Naive B cell (primary cell): ENCODE measurements at regions not wholly inside any gene's neighbourhood (a gene's known extent, or its start where the extent isn't known, plus 50 kb on each side); places are given as distances from the start of the nearest gene placed in this dataset.
"Not testable (repeated sequence)": the region's sequence is repeated elsewhere in the genome, so short reads cannot be mapped to it uniquely, and the experiment has no call there.

Experiments used
- ATAC-seq, 2 donors: fragments of 150-1000 bp; cut with Tn5 transposase; 2 replicates each; pipeline ENCODE4 v1.10.0; 2021; ENCODE audit warnings: low read depth in 2 of 2, mild to moderate bottlenecking in 2 of 2, moderate library complexity in 2 of 2
- DNase-seq: peaks from one replicate; pipeline ENCODE4 v3.0.0; 2022
- H3K27ac Mint-ChIP-seq, 6 donors: one replicate each; pipeline ENCODE4 v1.8.0; 2020 to 2022; ENCODE audit warnings: mild to moderate bottlenecking in 6 of 6, mixed read lengths in 6 of 6, moderate library complexity in 5 of 6, inconsistent platforms in 2 of 6
- H3K27me3 Mint-ChIP-seq, 3 donors: one replicate each; pipeline ENCODE4 v1.8.0; 2021 to 2022; ENCODE audit warnings: mixed read lengths in 3 of 3, mild to moderate bottlenecking in 1 of 3
- H3K36me3 Mint-ChIP-seq, 2 donors: one replicate each; pipeline ENCODE4 v1.8.0; 2020 to 2022; ENCODE audit warnings: mixed read lengths in 2 of 2, inconsistent platforms in 1 of 2, mild to moderate bottlenecking in 1 of 2
- H3K4me1 Mint-ChIP-seq, 3 donors: one replicate each; pipeline ENCODE4 v1.8.0; 2020 to 2022; ENCODE audit warnings: mixed read lengths in 3 of 3, inconsistent platforms in 1 of 3, mild to moderate bottlenecking in 1 of 3, moderate library complexity in 1 of 3
- H3K4me3 Mint-ChIP-seq, 8 donors: one replicate each; pipeline ENCODE4 v1.8.0; 2020 to 2022; ENCODE audit warnings: mild to moderate bottlenecking in 8 of 8, mixed read lengths in 8 of 8, moderate library complexity in 8 of 8, inconsistent platforms in 2 of 8
- H3K9me3 Mint-ChIP-seq, 7 donors: one replicate each; pipeline ENCODE4 v1.8.0; 2020 to 2022; ENCODE audit warnings: mixed read lengths in 7 of 7, mild to moderate bottlenecking in 5 of 7, inconsistent platforms in 2 of 7, moderate library complexity in 1 of 7

DNA sequence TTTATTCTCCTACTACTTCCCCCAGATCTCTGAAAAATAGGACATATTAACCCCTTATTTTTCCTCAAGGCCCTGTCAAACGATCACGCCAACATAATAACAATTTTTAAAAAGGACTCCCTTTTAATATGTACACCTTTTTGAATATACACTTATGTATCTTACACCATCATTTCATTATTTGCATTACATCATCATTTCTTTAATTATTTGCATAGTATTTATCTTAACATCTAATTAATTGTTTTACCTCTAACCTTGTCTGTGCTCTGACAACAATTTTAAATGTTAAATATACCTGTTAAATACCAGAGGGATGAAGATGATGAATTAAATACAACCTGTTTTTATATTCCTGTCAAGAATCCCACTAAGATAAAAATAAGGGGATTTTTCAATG is 432.2 kb downstream of the PTPRC start:
- no peaks in the 10 kb centered on the region for H3K27me3 Mint-ChIP-seq
- DNase-seq (no peak), ATAC-seq (no peak)
- no peaks in the 10 kb centered on the region for H3K36me3 Mint-ChIP-seq
- no peak overlapping the region for H3K4me3 Mint-ChIP-seq
- H3K9me3 Mint-ChIP-seq, result peaks cover 0 to 4% (median 0%) of the 10 kb centered on the region in 7 donors
- no peak overlapping the region for H3K27ac Mint-ChIP-seq
- H3K4me1 Mint-ChIP-seq, result peaks cover 0 to 9% (median 4%) of the 10 kb centered on the region in 3 donors

DNA sequence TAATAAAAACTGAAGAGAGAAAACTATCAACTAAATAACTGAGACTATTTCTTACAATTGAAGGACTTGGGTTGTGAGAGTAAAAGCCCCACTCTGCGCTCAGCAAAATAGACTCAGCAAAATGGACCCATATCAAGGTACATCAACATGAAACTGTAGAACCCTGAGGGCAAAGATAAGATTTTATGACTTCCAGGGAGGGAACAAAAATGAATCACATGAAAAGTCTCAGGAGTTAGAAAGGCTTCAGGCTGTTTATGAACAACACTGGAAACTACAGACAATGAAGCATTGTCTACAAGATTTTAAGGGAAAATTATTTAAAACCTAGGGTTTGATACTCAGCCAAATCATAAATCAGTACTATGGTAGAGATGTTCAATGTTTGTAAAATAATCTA is 434.3 kb downstream of the PTPRC start:
- Mint-ChIP-seq H3K4me1 (peaks cover 0 to 9% (median 0%) of the 10 kb centered on the region in 3 donors), H3K4me3 (no peak overlapping the region), H3K27ac (no peak overlapping the region), H3K27me3 (no peaks in the 10 kb centered on the region), H3K36me3 (no peaks in the 10 kb centered on the region), H3K9me3 (peaks cover 0 to 4% (median 0%) of the 10 kb centered on the region in 7 donors)
- DNase-seq (no peak), ATAC-seq (no peak)

DNA sequence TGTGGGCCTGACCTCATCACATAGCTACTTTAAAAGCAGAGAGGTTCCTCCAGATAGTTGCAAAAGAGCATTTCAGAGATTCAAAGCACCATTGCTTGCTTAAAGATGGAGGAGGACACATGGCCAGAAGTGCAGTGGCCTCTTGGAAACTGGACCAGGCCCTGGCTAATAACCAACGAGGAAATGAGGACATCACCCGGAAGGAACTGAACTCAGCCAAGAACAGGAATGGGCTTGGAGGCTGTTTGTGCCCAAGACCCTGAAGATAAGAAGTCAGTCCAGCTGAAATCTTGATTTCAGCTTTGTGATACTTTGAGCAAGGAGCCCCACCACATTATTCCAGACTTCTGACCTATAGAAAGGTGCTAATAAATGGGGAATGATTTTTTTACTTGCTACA is 437.0 kb downstream of the PTPRC start:
- Mint-ChIP-seq H3K27me3 (no peaks in the 10 kb centered on the region), H3K27ac (no peak overlapping the region), H3K36me3 (no peaks in the 10 kb centered on the region), H3K4me3 (no peak overlapping the region), H3K9me3 (peaks cover 0 to 4% (median 0%) of the 10 kb centered on the region in 7 donors), H3K4me1 (peaks cover 0 to 9% (median 0%) of the 10 kb centered on the region in 3 donors)
- ATAC-seq, result no peak
- DNase-seq, result no peak

DNA sequence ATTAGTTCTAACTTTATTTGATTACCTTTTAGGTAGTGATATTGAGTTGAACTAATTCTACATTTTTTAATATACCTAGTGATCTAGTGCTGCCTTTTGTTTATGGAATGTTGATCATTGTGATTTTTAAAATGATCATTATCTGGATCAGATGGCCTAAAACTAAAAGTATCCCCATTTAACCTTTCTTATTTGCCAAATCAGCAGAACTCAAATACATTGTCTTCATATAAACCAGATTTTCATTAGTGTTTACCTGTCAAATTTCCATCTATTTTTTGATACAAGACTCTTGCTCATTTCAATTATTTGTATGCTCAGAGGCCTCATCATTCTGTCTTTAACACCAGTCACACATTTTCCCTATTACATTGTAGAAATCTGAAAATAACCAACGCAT is 441.2 kb downstream of the PTPRC start:
- Mint-ChIP-seq H3K27ac (no peak overlapping the region), H3K9me3 (no peaks in the 10 kb centered on the region), H3K27me3 (no peaks in the 10 kb centered on the region), H3K4me1 (peaks cover 7 to 13% (median 13%) of the 10 kb centered on the region in 3 donors), H3K4me3 (no peak overlapping the region), H3K36me3 (no peaks in the 10 kb centered on the region)
- ATAC-seq (no peak), DNase-seq (no peak)

DNA sequence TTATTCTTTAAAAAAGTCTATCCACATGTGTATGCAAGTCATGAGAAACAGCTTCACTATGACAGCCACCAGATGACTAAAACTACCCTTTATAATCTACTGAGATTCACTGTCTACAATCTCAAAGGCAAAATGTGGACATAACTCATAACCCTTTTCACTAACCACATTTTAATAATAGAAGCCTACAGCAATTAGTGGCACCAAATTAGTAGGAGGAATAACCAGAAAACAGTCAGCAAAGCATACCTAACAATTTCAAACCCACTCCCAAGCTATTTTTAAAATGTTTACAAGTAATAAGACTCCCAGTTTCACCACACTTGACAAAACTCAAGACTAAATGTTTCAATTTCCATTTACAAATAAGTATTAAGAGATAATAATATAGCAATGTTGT is 442.9 kb downstream of the PTPRC start:
- Mint-ChIP-seq H3K36me3 (peaks cover 0 to 2% of the 10 kb centered on the region in 2 donors), H3K27ac (no peak overlapping the region), H3K9me3 (peaks cover 0 to 2% (median 0%) of the 10 kb centered on the region in 7 donors), H3K4me3 (no peak overlapping the region), H3K4me1 (peaks cover 7 to 20% (median 13%) of the 10 kb centered on the region in 3 donors), H3K27me3 (no peaks in the 10 kb centered on the region)
- ATAC-seq (no peak), DNase-seq (no peak)

DNA sequence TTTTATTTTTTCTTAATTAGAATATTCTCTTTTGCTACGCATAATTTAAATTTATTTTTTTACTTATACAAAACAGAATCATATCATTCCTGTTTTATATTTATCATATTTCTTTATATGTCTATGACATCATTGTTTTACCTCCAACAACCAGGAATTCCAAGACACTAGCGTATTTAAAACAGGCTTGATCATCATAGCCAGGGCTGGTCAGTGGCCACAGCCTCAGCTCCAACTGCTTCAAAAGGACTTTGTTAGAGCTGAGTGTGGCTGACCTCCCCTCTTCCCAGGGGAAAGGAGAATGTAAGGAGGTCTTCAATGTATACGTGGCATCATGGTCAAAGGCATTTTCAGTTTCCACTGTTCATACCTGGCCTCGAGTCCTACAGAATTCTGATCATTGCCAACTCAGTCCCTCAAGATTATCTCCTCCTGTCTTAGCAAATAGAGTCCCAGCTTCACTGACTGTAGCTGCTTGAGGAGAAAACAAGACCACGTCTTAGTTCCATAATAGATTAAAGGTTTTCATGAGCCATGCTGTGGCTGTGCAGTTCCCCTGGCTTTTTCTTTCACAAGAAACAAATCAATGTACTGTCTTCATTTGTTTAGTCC is 444.0 kb downstream of the PTPRC start:
- Mint-ChIP-seq H3K27ac (no peak overlapping the region), H3K4me1 (peaks cover 14 to 26% (median 23%) of the 10 kb centered on the region in 3 donors), H3K4me3 (no peak overlapping the region)

DNA sequence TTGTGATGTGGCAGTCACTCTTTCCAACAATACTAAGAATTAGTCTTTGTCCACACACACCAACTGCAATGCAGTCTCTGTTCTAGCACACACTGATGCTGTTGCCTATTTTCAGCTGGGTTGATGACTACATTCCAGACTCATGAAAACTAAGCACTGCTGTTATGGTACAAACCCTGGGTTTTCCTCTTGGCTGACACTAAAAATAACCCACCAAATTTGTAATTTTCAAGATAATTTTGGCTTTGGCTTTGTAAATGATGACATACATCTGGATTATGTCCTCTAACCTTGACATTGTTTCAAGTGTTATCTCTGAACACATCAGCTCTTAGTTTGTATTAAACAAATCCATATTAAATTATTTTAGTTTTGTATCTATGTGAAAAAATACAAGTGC is 444.8 kb downstream of the PTPRC start:
- Mint-ChIP-seq H3K4me3 (no peak overlapping the region), H3K27me3 (no peaks in the 10 kb centered on the region), H3K9me3 (peaks cover 0 to 6% (median 4%) of the 10 kb centered on the region in 7 donors), H3K4me1 (peaks cover 17 to 32% (median 27%) of the 10 kb centered on the region in 3 donors), H3K36me3 (peaks cover 0 to 8% of the 10 kb centered on the region in 2 donors), H3K27ac (no peak overlapping the region)
- DNase-seq (no peak), ATAC-seq (no peak)

More for the DNA sequence above, 444.0 kb downstream of the PTPRC start:
- DNase-seq, result no peak
- no peak for ATAC-seq
- Mint-ChIP-seq H3K36me3 (peaks cover 0 to 8% of the 10 kb centered on the region in 2 donors), H3K9me3 (peaks cover 0 to 6% (median under 1%) of the 10 kb centered on the region in 7 donors), H3K27me3 (no peaks in the 10 kb centered on the region)

DNA sequence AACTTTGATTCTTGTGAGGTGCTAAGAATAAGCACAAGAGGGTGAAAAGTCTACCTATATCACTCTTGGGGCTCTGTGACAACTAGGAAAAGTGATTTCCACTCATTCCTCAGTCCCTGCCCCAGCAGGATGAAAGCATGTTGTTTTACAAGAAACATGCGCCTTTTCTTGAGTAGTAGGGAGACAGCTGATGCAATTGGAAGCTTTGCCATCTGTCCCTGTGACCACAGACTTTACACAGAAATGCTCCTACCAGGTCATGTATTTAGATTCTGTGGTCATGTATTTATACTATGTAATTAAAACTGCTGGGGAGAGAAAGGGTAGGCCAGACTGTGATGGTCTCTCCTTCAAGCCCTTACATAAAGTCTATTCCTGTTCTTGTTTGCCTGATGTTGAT is 445.5 kb downstream of the PTPRC start:
- DNase-seq (no peak), ATAC-seq (no peak)
- H3K36me3 Mint-ChIP-seq, result peaks cover 0 to 8% of the 10 kb centered on the region in 2 donors
- H3K4me1 Mint-ChIP-seq, result peaks cover 22 to 38% (median 32%) of the 10 kb centered on the region in 3 donors
- H3K27ac Mint-ChIP-seq, result no peak overlapping the region
- H3K4me3 Mint-ChIP-seq, result no peak overlapping the region
- no peaks in the 10 kb centered on the region for H3K27me3 Mint-ChIP-seq
- peaks cover 0 to 8% (median 4%) of the 10 kb centered on the region in 7 donors for H3K9me3 Mint-ChIP-seq

DNA sequence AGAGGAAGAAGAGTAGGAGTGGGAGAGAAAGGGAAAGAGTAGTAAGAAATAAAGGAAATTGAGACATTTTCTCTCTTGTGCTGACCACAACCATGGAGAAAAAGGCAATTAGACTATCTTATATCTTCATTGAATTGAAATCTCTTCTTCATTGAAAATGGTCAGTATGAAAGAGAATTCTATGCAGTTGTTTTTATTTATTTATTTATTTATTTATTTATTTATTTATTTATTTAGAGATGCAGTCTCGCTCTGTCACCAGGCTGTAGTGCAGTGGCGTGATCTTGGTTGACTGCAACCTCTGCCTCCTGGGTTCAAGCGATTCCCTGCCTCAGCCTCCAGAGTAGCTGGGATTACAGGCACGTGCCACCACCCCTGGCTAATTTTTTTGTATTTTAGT is 447.1 kb downstream of the PTPRC start:
- Mint-ChIP-seq H3K27ac (peak overlapping the region in 1 of 6 donors; percentile 0), H3K27me3 (no peaks in the 10 kb centered on the region), H3K4me3 (no peak overlapping the region), H3K9me3 (peaks cover 0 to 10% (median 4%) of the 10 kb centered on the region in 7 donors), H3K4me1 (peaks cover 28 to 51% (median 40%) of the 10 kb centered on the region in 3 donors), H3K36me3 (peaks cover 0 to 8% of the 10 kb centered on the region in 2 donors)
- ATAC-seq (no peak), DNase-seq (no peak)

DNA sequence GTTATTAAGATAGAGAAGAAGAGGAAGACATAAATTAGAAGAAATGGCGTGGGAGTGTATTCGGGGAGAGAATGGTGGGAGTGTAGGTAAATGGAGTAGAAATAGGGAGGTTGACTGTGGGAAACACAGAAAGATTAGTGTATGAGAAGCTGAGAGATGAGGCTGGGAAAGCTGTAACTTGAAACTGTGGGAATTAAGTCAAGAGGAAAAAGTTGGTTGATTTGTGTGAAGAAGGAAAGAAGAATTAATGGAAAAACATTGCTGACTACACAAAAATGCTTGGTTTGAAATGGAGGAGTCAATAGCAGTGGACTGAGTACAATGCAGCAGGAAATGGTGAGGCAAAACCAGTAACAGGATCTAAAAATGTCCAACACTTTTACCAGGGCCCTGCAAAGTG is 448.3 kb downstream of the PTPRC start:
- no peak for ATAC-seq
- no peaks in the 10 kb centered on the region for H3K27me3 Mint-ChIP-seq
- H3K4me1 Mint-ChIP-seq, result peaks cover 21 to 53% (median 29%) of the 10 kb centered on the region in 3 donors
- H3K27ac Mint-ChIP-seq, result peak overlapping the region in 4 of 6 donors; percentile 26 to 83 (median 63)
- no peak overlapping the region for H3K4me3 Mint-ChIP-seq
- DNase-seq, result no peak
- H3K36me3 Mint-ChIP-seq, result peaks cover 7 to 8% of the 10 kb centered on the region in 2 donors
- peaks cover 0 to 17% (median 7%) of the 10 kb centered on the region in 7 donors for H3K9me3 Mint-ChIP-seq

DNA sequence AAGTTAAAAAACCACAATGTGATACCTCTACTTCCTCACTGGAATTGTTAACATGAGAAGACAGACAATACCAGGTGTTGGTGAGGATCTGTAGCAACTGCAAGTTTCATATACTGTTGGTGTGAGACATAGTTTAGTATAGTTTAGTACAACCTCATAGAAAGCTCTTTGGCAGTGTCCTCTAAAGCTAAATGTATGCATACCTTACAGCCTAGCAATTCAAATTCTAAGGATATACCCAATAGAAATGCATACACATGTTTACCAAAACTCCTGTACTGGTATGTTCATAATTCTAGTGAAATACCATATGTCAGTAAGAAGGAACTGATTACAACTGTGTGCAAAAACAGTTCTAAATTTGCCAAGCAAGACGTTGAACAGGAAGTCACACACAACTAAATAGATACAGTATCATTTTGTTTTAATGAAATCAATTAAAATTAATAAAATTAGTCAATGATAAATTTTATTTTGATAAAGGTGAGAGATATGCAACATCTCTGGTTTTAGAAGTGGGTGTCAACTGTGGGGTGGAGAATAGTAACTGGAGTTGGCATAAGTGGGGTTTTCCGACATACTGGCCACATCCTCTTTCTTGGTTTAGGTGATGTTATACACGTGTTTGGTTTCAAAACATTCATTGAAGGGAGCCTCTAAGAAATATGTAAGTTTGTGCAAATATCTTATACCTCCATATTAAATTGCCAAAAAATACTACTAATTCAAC is 450.7 kb downstream of the PTPRC start:
- Mint-ChIP-seq H3K27ac (peak overlapping the region; percentile 76 to 96 (median 88)), H3K4me3 (peak overlapping the region in 4 of 8 donors; percentile 10 to 77 (median 48)), H3K27me3 (no peaks in the 10 kb centered on the region), H3K36me3 (peaks cover 7 to 8% of the 10 kb centered on the region in 2 donors), H3K4me1 (peaks cover 21 to 50% (median 27%) of the 10 kb centered on the region in 3 donors), H3K9me3 (peaks cover 2 to 24% (median 7%) of the 10 kb centered on the region in 7 donors)
- DNase-seq, result peak; percentile 72
- ATAC-seq, result peak; percentile 97 to 98

DNA sequence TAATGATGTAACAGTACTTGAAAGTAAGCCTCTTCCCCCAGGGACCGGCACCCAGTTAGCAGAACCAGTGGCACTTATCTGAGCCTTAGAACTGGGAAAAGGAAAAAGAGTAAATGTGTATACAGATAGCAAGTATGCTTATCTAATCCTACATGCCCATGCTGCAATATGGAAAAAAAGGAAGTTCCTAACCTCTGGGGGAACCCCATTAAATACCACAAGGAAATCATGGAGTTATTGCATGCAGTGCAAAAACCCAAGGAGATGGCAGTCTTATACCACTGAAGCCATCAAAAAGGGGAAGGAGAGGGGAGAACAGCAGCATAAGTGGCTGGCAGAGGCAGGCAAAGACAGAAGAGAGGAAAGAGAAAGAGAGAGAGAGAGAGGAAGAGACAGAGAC is 456.8 kb downstream of the PTPRC start:
- ATAC-seq, H3K36me3 Mint-ChIP-seq, H3K27me3 Mint-ChIP-seq: not testable (repeated sequence)
- Mint-ChIP-seq H3K4me3 (peak overlapping the region in 1 of 8 donors; percentile 57), H3K4me1 (peaks cover 10 to 49% (median 36%) of the 10 kb centered on the region in 3 donors), H3K9me3 (peaks cover 0 to 15% (median 5%) of the 10 kb centered on the region in 7 donors), H3K27ac (peak overlapping the region in 5 of 6 donors; percentile 0 to 77 (median 45))
- peak; percentile 21 for DNase-seq

DNA sequence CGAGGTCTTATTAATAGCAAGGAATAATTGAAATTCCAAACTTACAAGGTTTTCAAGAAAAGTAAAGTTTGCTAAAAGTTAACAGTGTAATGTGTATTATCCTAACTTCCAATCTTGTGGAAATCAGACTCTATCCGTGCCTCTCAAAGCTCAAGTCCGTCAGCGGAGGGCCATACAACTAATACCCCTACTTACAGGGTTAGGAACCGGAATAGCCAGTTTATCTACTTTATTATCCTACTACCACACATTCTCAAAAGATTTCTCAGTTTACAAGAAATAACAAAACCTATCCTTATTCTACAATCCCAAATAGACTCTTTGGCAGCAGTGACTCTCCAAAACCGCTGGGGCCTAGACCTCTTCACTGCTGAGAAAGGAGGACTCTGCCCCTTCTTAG is 457.8 kb downstream of the PTPRC start:
- H3K27ac Mint-ChIP-seq, result no peak overlapping the region
- H3K36me3 Mint-ChIP-seq, result peaks cover 0 to 4% of the 10 kb centered on the region in 2 donors
- no peak for ATAC-seq
- H3K27me3 Mint-ChIP-seq, result no peaks in the 10 kb centered on the region
- peaks cover 0 to 12% (median 3%) of the 10 kb centered on the region in 7 donors for H3K9me3 Mint-ChIP-seq
- DNase-seq, result no peak
- peaks cover 15 to 53% (median 43%) of the 10 kb centered on the region in 3 donors for H3K4me1 Mint-ChIP-seq
- H3K4me3 Mint-ChIP-seq, result no peak overlapping the region

DNA sequence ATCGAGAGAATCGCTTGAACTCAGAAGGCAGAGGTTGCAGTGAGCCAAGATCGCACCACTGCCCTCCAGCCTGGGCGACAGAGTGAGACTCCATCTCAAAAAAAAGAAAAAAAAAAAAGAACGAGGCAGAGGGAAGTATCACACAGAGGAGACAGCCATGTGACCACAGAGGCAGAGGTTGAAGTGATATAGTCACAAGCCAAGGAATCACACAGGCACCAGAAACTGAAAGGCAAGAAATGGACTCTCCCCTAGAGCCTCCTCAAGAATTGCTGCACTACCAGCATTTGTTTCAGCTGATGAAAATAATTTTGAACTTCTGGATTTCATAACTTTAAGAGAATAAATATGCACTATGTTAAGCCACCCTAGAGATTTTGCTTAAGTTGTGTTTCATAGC is 459.6 kb downstream of the PTPRC start:
- peak overlapping the region in 1 of 8 donors; percentile 10 for H3K4me3 Mint-ChIP-seq
- peak overlapping the region in 4 of 6 donors; percentile 12 to 71 (median 34) for H3K27ac Mint-ChIP-seq
- peak; percentile 10 for DNase-seq
- ATAC-seq, result peak; percentile 77 to 88
- H3K36me3 Mint-ChIP-seq, result peaks cover 0 to 5% of the 10 kb centered on the region in 2 donors
- no peaks in the 10 kb centered on the region for H3K27me3 Mint-ChIP-seq
- H3K9me3 Mint-ChIP-seq, result peaks cover 0 to 4% (median 1%) of the 10 kb centered on the region in 7 donors
- H3K4me1 Mint-ChIP-seq, result peaks cover 21 to 57% (median 53%) of the 10 kb centered on the region in 3 donors
